Limb (tissue), 2 donors: ENCODE measurements at regions not wholly inside any gene's neighbourhood (a gene's known extent, or its start where the extent isn't known, plus 50 kb on each side); places are given as distances from the start of the nearest gene placed in this dataset.

ENCODE experiments used
- DNase-seq, 2 donors: peaks; one replicate each; pipeline ENCODE4 v3.0.0-alpha.2; 2016; ENCODE audit errors: extremely low spot score in 2 of 2

- no peak for DNase-seq
Observed at GRCh38 chr10:132485391-132485790, 52.2 kb upstream of the INPP5A start.

- DNase-seq = peak in 1 of 2 donors; percentile 17
Observed at GRCh38 chr10:132486539-132487121, 51.0 kb upstream of the INPP5A start.

GRCh38 chr10:132487241-132488135, 50.1 kb upstream of the INPP5A start:
- peak in 1 of 2 donors; percentile 19 for DNase-seq
